AG09309 (cell line): ENCODE measurements at regions not wholly inside any gene's neighbourhood (a gene's known extent, or its start where the extent isn't known, plus 50 kb on each side); places are given as distances from the start of the nearest gene placed in this dataset.
"Not testable (repeated sequence)": the region's sequence is repeated elsewhere in the genome, so short reads cannot be mapped to it uniquely, and the experiment has no call there.

Experiments
- DNase-seq: peaks from one replicate; pipeline ENCODE4 v3.0.0-alpha.2; 2010; ENCODE audit warnings: low read depth
- H3K4me3 ChIP-seq: 2 replicates; pipeline ENCODE4 v1.5.1; 2011; ENCODE audit warnings: mild to moderate bottlenecking, low read depth, low read length, moderate library complexity; ENCODE audit not compliant: control insufficient read depth
- CTCF ChIP-seq: IDR thresholded peaks from 2 replicates; pipeline ENCODE4 v1.5.1; 2011; ENCODE audit warnings: mild to moderate bottlenecking, low read depth, low read length, inconsistent platforms; ENCODE audit not compliant: insufficient read depth, control insufficient read depth; ENCODE audit errors: missing control alignments

- no peak for DNase-seq
Observed at GRCh38 chr5:16987776-16988175, 51.7 kb upstream of the MYO10 start.

GRCh38 chr5:16990817-16991520 is 54.9 kb upstream of the MYO10 start:
- H3K4me3 ChIP-seq, DNase-seq: not testable (repeated sequence)

More at GRCh38 chr5:16987776-16988175, 51.7 kb upstream of the MYO10 start:
- no peak for TF ChIP-seq CTCF
- H3K4me3 ChIP-seq: no peak overlapping the region

- TF ChIP-seq CTCF: no peak
- DNase-seq: peak; percentile 46
- no peak overlapping the region for H3K4me3 ChIP-seq
Observed at GRCh38 chr5:16992006-16992405, 55.9 kb upstream of the MYO10 start.

- no peak for TF ChIP-seq CTCF
- H3K4me3 ChIP-seq: no peak overlapping the region
- no peak for DNase-seq
Observed at GRCh38 chr5:16992444-16992843, 56.4 kb upstream of the MYO10 start.

- no peak overlapping the region for H3K4me3 ChIP-seq
- DNase-seq: no peak
- TF ChIP-seq CTCF: no peak
Observed at GRCh38 chr5:16994565-16994964, 58.5 kb upstream of the MYO10 start.

GRCh38 chr5:16995372-16995771 is 59.3 kb upstream of the MYO10 start:
- no peak for DNase-seq
- H3K4me3 ChIP-seq: no peak overlapping the region
- TF ChIP-seq CTCF: no peak

GRCh38 chr5:17000291-17000939 is 64.3 kb upstream of the MYO10 start:
- peak; percentile 97 for DNase-seq
- H3K4me3 ChIP-seq: no peak overlapping the region
- no peak for TF ChIP-seq CTCF
